Spleen (tissue), 11 donors: ENCODE measurements at regions not wholly inside any gene's neighbourhood (a gene's known extent, or its start where the extent isn't known, plus 50 kb on each side); places are given as distances from the start of the nearest gene placed in this dataset.

Source experiments
- DNase-seq: peaks from one replicate; pipeline ENCODE4 v3.0.0-alpha.2; 2020
- H3K27ac ChIP-seq, 8 donors: fragments of 200-600 bp; sonication (generic) in 7 of 8; 1 replicate in 4 of 8; 2 replicates in 4 of 8; pipeline versions ENCODE4 v1.5.0 to v1.8.0; 2016 to 2021; ENCODE audit warnings: inconsistent platforms in 4 of 8, mild to moderate bottlenecking in 4 of 8, moderate library complexity in 1 of 8
- H3K27me3 ChIP-seq, 7 donors: fragments of 200-600 bp; sonication (generic) in 6 of 7; replicated peaks in 1 of 7; 1 replicate in 4 of 7; 2 replicates in 3 of 7; pipeline versions ENCODE4 v1.5.0 to v1.8.0; 2016 to 2021; ENCODE audit warnings: inconsistent platforms in 3 of 7, mild to moderate bottlenecking in 1 of 7
- H3K36me3 ChIP-seq, 6 donors: fragments of 200-600 bp; sonication (generic) in 5 of 6; 1 replicate in 4 of 6; 2 replicates in 2 of 6; pipeline versions ENCODE4 v1.5.0 to v1.8.0; 2016 to 2021; ENCODE audit warnings: inconsistent platforms in 2 of 6
- H3K4me1 ChIP-seq, 6 donors: fragments of 200-600 bp; sonication (generic) in 5 of 6; 1 replicate in 3 of 6; 2 replicates in 3 of 6; pipeline versions ENCODE4 v1.5.0 to v1.8.0; 2016 to 2021; ENCODE audit warnings: inconsistent platforms in 3 of 6
- H3K4me3 ChIP-seq, 8 donors: fragments of 200-600 bp; sonication (generic) in 7 of 8; 1 replicate in 4 of 8; 2 replicates in 4 of 8; pipeline versions ENCODE4 v1.5.0 to v1.8.0; 2016 to 2021; ENCODE audit warnings: inconsistent platforms in 4 of 8, mild to moderate bottlenecking in 4 of 8, moderate library complexity in 2 of 8
- H3K9me3 ChIP-seq, 8 donors: fragments of 200-600 bp; sonication (generic) in 7 of 8; 1 replicate in 4 of 8; 2 replicates in 4 of 8; pipeline versions ENCODE4 v1.5.0 to v1.8.0; 2016 to 2021; ENCODE audit warnings: inconsistent platforms in 4 of 8
- POLR2A ChIP-seq, 3 donors: fragments of 450-650 bp; IDR thresholded peaks; one replicate each; pipeline ENCODE4 v1.5.1; 2017; ENCODE audit warnings: antibody characterized with exemption in 3 of 3, mild to moderate bottlenecking in 1 of 3
- POLR2AphosphoS5 ChIP-seq, 3 donors: sonication (generic); formaldehyde crosslinking; IDR thresholded peaks; one replicate each; pipeline ENCODE4 v1.5.1; 2017; ENCODE audit warnings: antibody characterized with exemption in 3 of 3
- WGBS, 5 donors: extraction: QIAGEN DNeasy Blood & Tissue Kit in 3 of 5; methylation state at CpG; one replicate each; pipeline versions ENCODE4 v1.1.5 to v1.1.7; 2013 to 2018; 5-methylcytosine and 5-hydroxymethylcytosine counted together
- intact Hi-C: fragments of 100-400 bp; cut with DNase I; formaldehyde crosslinking; loops from one replicate; pipeline ENCODE4 v1.15.0; 2023; ENCODE audit warnings: low total_unique reads
- TF ChIP-seq, protein P1 (sequence below), 11 experiments: fragments of 200-600 bp in 7 of 11; fragments of 450-650 bp in 4 of 11; sonication (generic) in 4 of 11; IDR thresholded peaks in 8 of 11; conservative IDR thresholded peaks in 3 of 11; 1 replicate in 7 of 11; 2 replicates in 4 of 11; pipeline versions ENCODE4 v1.4.0 to v1.8.0; 2016 to 2021; ENCODE audit warnings: antibody characterized with exemption in 11 of 11, inconsistent platforms in 4 of 11, mild to moderate bottlenecking in 1 of 11
- donor health status: healthy with polysubstance abuse.
- donor health status: DM: no; HTN: no; CAD: no; lungs with moderate emphysema.
- donor health status: DM: no; HTN: no; CAD: no.
- donor health status: Bipolar disorder and iron deficiency.
- donor health status: healthy.
- donor health status: DM: no; HTN: no; CAD: no.
- donor health status: DM: yes; HTN: yes; CAD: no.

DNA sequence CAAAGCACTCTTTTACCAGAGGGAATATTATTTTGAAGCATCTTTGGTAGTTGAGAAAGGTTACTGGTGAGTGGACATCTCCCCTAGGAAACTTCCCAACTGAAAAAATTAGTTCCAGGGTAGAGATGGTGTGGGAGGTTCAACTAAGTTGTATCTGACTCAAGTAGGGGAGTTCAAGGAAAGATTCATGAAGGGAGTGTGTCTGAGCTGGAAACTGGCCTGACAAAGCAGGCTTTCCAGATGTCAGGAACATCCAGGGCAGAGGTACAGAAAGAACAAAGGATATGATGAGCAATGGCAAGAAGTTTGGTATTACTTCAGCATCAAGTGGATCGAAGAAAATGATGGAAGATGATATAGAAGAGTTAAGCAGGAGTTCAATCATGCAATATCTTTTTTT, 458.0 kb upstream of the RIOK2 start:
- Histone ChIP-seq H3K9me3 (peaks cover 0 to 8% (median 3%) of the 10 kb centered on the region in 8 donors), H3K36me3 (no peaks in the 10 kb centered on the region), H3K4me3 (no peak overlapping the region), H3K27ac (no peak overlapping the region), H3K27me3 (no peaks in the 10 kb centered on the region), H3K4me1 (no peaks in the 10 kb centered on the region)
- DNase-seq = no peak
- TF ChIP-seq, protein P1, sequence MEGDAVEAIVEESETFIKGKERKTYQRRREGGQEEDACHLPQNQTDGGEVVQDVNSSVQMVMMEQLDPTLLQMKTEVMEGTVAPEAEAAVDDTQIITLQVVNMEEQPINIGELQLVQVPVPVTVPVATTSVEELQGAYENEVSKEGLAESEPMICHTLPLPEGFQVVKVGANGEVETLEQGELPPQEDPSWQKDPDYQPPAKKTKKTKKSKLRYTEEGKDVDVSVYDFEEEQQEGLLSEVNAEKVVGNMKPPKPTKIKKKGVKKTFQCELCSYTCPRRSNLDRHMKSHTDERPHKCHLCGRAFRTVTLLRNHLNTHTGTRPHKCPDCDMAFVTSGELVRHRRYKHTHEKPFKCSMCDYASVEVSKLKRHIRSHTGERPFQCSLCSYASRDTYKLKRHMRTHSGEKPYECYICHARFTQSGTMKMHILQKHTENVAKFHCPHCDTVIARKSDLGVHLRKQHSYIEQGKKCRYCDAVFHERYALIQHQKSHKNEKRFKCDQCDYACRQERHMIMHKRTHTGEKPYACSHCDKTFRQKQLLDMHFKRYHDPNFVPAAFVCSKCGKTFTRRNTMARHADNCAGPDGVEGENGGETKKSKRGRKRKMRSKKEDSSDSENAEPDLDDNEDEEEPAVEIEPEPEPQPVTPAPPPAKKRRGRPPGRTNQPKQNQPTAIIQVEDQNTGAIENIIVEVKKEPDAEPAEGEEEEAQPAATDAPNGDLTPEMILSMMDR (IDR thresholded peaks at IDR 0.05 in 8 of 11, conservative IDR thresholded peaks at IDR 0.05 in 3 of 11) = no peak
- TF ChIP-seq POLR2A (IDR thresholded peaks at IDR 0.05) = no peak
- no peak for TF ChIP-seq POLR2AphosphoS5 (IDR thresholded peaks at IDR 0.05)
- intact Hi-C loops = no loop called here
- 55 to 89% (median 70%) methylated on average over 1 of the region's 1 CpG for WGBS, 5 donors

GRCh38 chr5:97644206-97644605, 461.2 kb upstream of the RIOK2 start:
- intact Hi-C loops = no loop called here
- Histone ChIP-seq H3K27me3 (no peaks in the 10 kb centered on the region), H3K4me1 (no peaks in the 10 kb centered on the region), H3K27ac (no peak overlapping the region), H3K9me3 (peaks cover 0 to 20% (median 16%) of the 10 kb centered on the region in 8 donors), H3K4me3 (no peak overlapping the region), H3K36me3 (no peaks in the 10 kb centered on the region)
- DNase-seq = no peak
- TF ChIP-seq, protein P1 (IDR thresholded peaks at IDR 0.05 in 8 of 11, conservative IDR thresholded peaks at IDR 0.05 in 3 of 11) = no peak
- TF ChIP-seq POLR2A (IDR thresholded peaks at IDR 0.05) (no peak), POLR2AphosphoS5 (IDR thresholded peaks at IDR 0.05) (no peak)

GRCh38 chr5:97644896-97645295, 461.8 kb upstream of the RIOK2 start:
- TF ChIP-seq POLR2AphosphoS5 (IDR thresholded peaks at IDR 0.05) = no peak
- TF ChIP-seq, protein P1 (IDR thresholded peaks at IDR 0.05 in 8 of 11, conservative IDR thresholded peaks at IDR 0.05 in 3 of 11) = no peak
- no peak for TF ChIP-seq POLR2A (IDR thresholded peaks at IDR 0.05)
- Histone ChIP-seq H3K4me1 (no peaks in the 10 kb centered on the region), H3K4me3 (no peak overlapping the region), H3K9me3 (peaks cover 0 to 22% (median 16%) of the 10 kb centered on the region in 8 donors), H3K36me3 (no peaks in the 10 kb centered on the region), H3K27ac (no peak overlapping the region), H3K27me3 (no peaks in the 10 kb centered on the region)
- DNase-seq = no peak
- intact Hi-C loops = no loop called here
- WGBS, 5 donors = 89 to 100% (median 94%) methylated on average over 2 of the region's 2 CpGs

- H3K27ac ChIP-seq = peak overlapping the region in 2 of 8 donors; percentile 10 to 11
- H3K36me3 ChIP-seq = no peaks in the 10 kb centered on the region
- H3K27me3 ChIP-seq = no peaks in the 10 kb centered on the region
- no peak for TF ChIP-seq POLR2AphosphoS5 (IDR thresholded peaks at IDR 0.05)
- no peak for TF ChIP-seq POLR2A (IDR thresholded peaks at IDR 0.05)
- TF ChIP-seq, protein P1 (IDR thresholded peaks at IDR 0.05 in 8 of 11, conservative IDR thresholded peaks at IDR 0.05 in 3 of 11) = no peak
- H3K4me3 ChIP-seq = no peak overlapping the region
- intact Hi-C loops = no loop called here
- no peaks in the 10 kb centered on the region for H3K4me1 ChIP-seq
- DNase-seq = no peak
- H3K9me3 ChIP-seq = no peaks in the 10 kb centered on the region
- WGBS, 5 donors = 43 to 67% (median 56%) methylated on average over 1 of the region's 1 CpG
These were observed 474.2 kb upstream of the RIOK2 start for GRCh38 chr5:97657239-97657638.
